ENCODE measurements at regions not wholly inside any gene's neighbourhood (a gene's known extent, or its start where the extent isn't known, plus 50 kb on each side); places are given as distances from the start of the nearest gene placed in this dataset.
"Not testable (repeated sequence)": the region's sequence is repeated elsewhere in the genome, so short reads cannot be mapped to it uniquely, and the experiment has no call there.

DNA sequence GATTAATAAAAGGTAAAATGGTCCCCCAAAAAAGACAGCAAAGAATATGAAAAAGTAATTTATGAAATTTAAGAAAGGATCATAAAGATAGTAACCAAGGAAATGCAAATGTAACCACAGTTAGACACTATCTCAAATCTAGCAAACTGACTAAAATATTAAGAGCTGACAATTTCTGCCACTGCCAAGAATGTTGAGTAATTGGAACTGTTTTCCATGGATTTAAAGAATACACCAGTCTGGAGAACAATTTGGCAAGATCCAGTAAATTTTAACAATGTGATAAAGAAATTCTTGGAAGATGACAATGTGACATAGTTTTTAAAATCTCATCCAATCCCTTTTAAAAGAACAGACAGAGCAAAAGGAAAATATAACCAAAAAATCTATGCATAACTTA, 798.0 kb upstream of the MGAT4C start:
- Mint-ChIP-seq H3K4me3 (no peak overlapping the region), H3K36me3 (no peaks in the 10 kb centered on the region), H3K9me3 (no peaks in the 10 kb centered on the region), H3K27ac (no peak overlapping the region), H3K4me1 (no peaks in the 10 kb centered on the region), H3K27me3 (no peaks in the 10 kb centered on the region)

GRCh38 chr12:87051621-87052020, 795.4 kb upstream of the MGAT4C start:
- Mint-ChIP-seq H3K36me3 (no peaks in the 10 kb centered on the region), H3K4me1 (no peaks in the 10 kb centered on the region)

DNA sequence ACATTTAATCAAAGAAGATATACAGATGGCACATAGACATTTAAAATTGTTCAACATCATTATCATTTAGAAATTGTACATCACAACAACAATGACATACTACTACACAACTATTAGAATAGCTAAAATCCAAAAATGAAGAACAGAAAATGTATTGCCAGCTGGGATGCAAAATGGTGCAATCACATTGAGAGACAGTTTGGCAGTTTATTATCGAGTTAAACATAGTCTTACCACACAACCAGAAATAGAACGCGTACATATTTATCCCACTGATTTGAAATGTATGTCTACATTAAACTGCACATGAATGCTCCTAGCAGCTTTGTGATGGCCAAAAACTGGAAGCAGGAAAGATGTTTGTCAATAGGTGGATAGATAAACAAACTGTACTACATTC, 791.5 kb upstream of the MGAT4C start:
- Mint-ChIP-seq H3K4me1 (no peaks in the 10 kb centered on the region), H3K36me3 (no peaks in the 10 kb centered on the region), H3K27me3 (no peaks in the 10 kb centered on the region), H3K9me3 (peaks cover 5% of the 10 kb centered on the region), H3K4me3 (no peak overlapping the region), H3K27ac (no peak overlapping the region)

More at GRCh38 chr12:87051621-87052020, 795.4 kb upstream of the MGAT4C start:
- Mint-ChIP-seq H3K27me3 (no peaks in the 10 kb centered on the region), H3K9me3 (no peaks in the 10 kb centered on the region), H3K27ac (no peak overlapping the region), H3K4me3 (no peak overlapping the region)

GRCh38 chr12:87039536-87039935, 783.3 kb upstream of the MGAT4C start:
- Mint-ChIP-seq H3K4me1 (no peaks in the 10 kb centered on the region), H3K27ac (no peak overlapping the region), H3K9me3 (peaks cover 10% of the 10 kb centered on the region), H3K36me3 (no peaks in the 10 kb centered on the region), H3K27me3 (no peaks in the 10 kb centered on the region), H3K4me3 (no peak overlapping the region)

GRCh38 chr12:87038098-87038497, 781.9 kb upstream of the MGAT4C start:
- Mint-ChIP-seq H3K27ac (no peak overlapping the region), H3K4me3 (no peak overlapping the region), H3K9me3 (peaks cover 5% of the 10 kb centered on the region), H3K27me3 (no peaks in the 10 kb centered on the region), H3K4me1 (no peaks in the 10 kb centered on the region), H3K36me3 (no peaks in the 10 kb centered on the region)

DNA sequence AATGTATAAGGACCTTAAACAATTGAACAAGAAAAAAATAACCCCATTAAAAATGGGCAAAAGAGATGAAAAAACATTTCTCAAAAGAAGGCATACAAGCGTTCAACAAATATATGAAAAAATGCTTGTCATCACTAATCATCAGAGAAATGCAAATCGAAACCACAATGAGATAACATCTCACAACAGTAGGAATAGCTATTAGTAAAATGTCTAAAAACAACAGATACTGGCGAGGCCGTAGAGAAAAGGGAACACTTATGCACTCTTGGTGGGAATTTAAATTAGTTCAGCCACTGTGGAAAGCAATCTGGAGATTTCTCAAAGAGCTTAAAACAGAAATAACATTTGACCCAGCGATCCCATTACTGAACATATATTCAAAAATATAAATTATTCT, 769.8 kb upstream of the MGAT4C start:
- no peaks in the 10 kb centered on the region for H3K4me1 Mint-ChIP-seq

GRCh38 chr12:87021400-87021799, 765.2 kb upstream of the MGAT4C start:
- no peaks in the 10 kb centered on the region for H3K36me3 Mint-ChIP-seq
- no peaks in the 10 kb centered on the region for H3K4me1 Mint-ChIP-seq
- H3K4me3 Mint-ChIP-seq = no peak overlapping the region
- H3K27me3 Mint-ChIP-seq = no peaks in the 10 kb centered on the region
- peaks cover 8% of the 10 kb centered on the region for H3K9me3 Mint-ChIP-seq
- no peak overlapping the region for H3K27ac Mint-ChIP-seq

More for the DNA sequence above, 769.8 kb upstream of the MGAT4C start:
- H3K4me3 Mint-ChIP-seq = no peak overlapping the region
- H3K27ac Mint-ChIP-seq = no peak overlapping the region
- no peaks in the 10 kb centered on the region for H3K9me3 Mint-ChIP-seq
- H3K27me3 Mint-ChIP-seq = no peaks in the 10 kb centered on the region
- H3K36me3 Mint-ChIP-seq = no peaks in the 10 kb centered on the region

DNA sequence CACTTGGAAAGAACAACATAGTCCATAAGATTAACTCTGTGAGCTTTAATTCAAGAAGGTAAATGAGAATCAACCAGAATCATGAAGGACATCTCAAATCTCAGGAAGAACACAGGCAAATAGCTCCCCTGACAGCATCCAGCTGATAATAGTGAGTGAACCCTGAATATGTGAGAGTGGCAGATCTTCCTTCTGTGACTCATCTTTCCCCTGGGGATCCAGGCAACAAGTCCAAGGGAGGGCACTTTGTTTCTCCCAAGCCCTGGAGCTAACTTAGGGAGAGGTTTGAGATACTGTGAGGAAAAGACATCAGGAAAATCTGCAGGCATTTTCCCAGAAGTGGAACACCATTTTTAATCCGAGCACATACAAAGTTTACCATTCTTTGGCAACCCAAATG, 763.9 kb upstream of the MGAT4C start:
- Mint-ChIP-seq H3K27ac (no peak overlapping the region), H3K27me3 (no peaks in the 10 kb centered on the region), H3K4me3 (no peak overlapping the region), H3K9me3 (peaks cover 11% of the 10 kb centered on the region), H3K4me1 (no peaks in the 10 kb centered on the region), H3K36me3 (no peaks in the 10 kb centered on the region)

- no peaks in the 10 kb centered on the region for H3K36me3 Mint-ChIP-seq
- no peak overlapping the region for H3K27ac Mint-ChIP-seq
- H3K4me1 Mint-ChIP-seq = no peaks in the 10 kb centered on the region
- no peak overlapping the region for H3K4me3 Mint-ChIP-seq
- H3K27me3 Mint-ChIP-seq = no peaks in the 10 kb centered on the region
- peaks cover 16% of the 10 kb centered on the region for H3K9me3 Mint-ChIP-seq
Observed at GRCh38 chr12:87015352-87015751, 759.2 kb upstream of the MGAT4C start.

- no peak overlapping the region for H3K27ac Mint-ChIP-seq
- H3K9me3 Mint-ChIP-seq = peaks cover 16% of the 10 kb centered on the region
- no peaks in the 10 kb centered on the region for H3K27me3 Mint-ChIP-seq
- no peaks in the 10 kb centered on the region for H3K4me1 Mint-ChIP-seq
- H3K36me3 Mint-ChIP-seq = no peaks in the 10 kb centered on the region
- no peak overlapping the region for H3K4me3 Mint-ChIP-seq
Observed at GRCh38 chr12:87008785-87009384, 752.7 kb upstream of the MGAT4C start.

DNA sequence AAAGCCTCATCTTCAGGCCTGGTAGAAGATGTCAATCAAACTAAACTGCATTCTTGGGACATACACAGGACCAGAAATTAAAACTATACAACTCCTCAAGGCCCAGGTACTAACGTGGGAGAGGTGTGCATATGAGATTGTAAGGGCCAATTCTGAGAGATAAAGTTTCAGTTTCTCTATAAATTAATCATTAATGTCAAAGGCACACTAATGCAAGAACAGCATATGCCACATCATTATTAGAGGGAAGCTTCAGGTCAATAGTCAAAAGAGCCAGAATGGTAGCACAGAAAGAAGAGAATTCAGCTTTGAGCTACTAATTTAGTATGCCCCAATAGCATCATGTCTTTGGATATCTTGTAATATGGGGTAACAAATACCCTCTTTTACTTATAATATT, 744.9 kb upstream of the MGAT4C start:
- Mint-ChIP-seq H3K27me3 (no peaks in the 10 kb centered on the region), H3K9me3 (peaks cover 16% of the 10 kb centered on the region), H3K4me3 (no peak overlapping the region), H3K4me1 (no peaks in the 10 kb centered on the region), H3K27ac (no peak overlapping the region), H3K36me3 (no peaks in the 10 kb centered on the region)

DNA sequence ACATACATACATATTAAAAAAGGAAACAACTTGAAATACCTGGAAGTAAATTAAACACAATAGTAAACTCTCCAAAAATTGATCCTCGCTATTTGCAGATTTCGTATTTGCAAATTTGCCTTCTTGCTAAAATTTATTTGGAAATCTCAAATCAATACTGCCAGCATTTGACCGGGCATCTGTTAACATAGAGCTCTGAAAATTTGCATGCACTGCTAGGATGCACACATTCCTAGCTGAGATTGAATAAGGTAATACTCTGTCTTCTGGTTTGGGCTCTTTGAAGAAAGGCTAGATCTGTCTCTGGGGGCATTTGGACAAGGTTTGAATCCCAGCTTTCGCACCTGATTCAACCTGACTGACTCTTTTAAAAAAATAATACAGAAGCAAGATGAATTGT, 729.1 kb upstream of the MGAT4C start:
- Mint-ChIP-seq H3K27ac (no peak overlapping the region), H3K4me3 (no peak overlapping the region), H3K27me3 (no peaks in the 10 kb centered on the region), H3K36me3 (no peaks in the 10 kb centered on the region), H3K4me1 (no peaks in the 10 kb centered on the region), H3K9me3 (peaks cover 8% of the 10 kb centered on the region)

GRCh38 chr12:86970595-86970994, 714.4 kb upstream of the MGAT4C start:
- H3K9me3 Mint-ChIP-seq = not testable (repeated sequence)

GRCh38 chr12:86959766-86960458, 703.7 kb upstream of the MGAT4C start:
- H3K4me3 Mint-ChIP-seq = no peak overlapping the region
- no peaks in the 10 kb centered on the region for H3K27me3 Mint-ChIP-seq
- H3K4me1 Mint-ChIP-seq = no peaks in the 10 kb centered on the region
- H3K27ac Mint-ChIP-seq = no peak overlapping the region
- H3K9me3 Mint-ChIP-seq = peaks cover 10% of the 10 kb centered on the region
- no peaks in the 10 kb centered on the region for H3K36me3 Mint-ChIP-seq

More at GRCh38 chr12:86970595-86970994, 714.4 kb upstream of the MGAT4C start:
- H3K27ac Mint-ChIP-seq, H3K4me1 Mint-ChIP-seq, H3K27me3 Mint-ChIP-seq, H3K4me3 Mint-ChIP-seq, H3K36me3 Mint-ChIP-seq: not testable (repeated sequence)

DNA sequence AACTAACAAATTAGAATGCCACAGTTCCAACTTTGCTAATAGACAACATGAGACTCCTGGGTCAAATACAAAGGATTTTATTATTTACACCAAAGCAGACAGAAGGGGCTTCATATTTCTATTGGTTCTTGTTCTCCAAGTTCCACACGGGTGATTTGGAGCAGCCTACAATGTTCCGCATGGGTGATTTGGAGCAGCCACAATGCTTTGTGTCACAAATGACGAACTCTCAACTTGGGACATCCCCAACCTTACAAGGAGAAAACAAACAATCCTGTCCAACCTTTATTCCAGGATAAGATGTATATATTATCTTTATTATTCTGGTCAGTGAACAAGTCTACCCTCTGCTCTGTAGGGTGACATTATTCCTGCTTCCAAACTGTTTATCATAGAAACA, 694.3 kb upstream of the MGAT4C start:
- no peaks in the 10 kb centered on the region for H3K9me3 Mint-ChIP-seq
- no peaks in the 10 kb centered on the region for H3K27me3 Mint-ChIP-seq

DNA sequence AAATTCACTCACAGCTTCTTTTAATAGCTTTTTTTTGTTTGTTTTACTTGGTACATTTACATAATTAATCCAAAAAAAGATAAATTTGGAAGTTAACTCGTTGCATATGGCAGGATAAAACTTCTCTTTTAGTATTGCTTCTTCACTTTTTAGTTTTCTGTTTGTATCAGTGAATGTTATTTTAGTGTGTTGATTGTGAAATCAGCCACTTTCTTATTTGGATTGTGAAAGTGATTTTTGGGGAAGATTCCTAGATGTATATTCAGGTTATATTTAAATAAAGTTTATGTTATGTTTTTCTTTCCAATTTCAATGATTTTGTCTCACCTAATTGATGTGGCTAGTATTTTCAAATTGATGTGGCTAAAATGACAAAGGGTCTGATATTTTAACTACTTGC, 693.9 kb upstream of the MGAT4C start:
- H3K9me3 Mint-ChIP-seq = no peaks in the 10 kb centered on the region
- H3K36me3 Mint-ChIP-seq = no peaks in the 10 kb centered on the region
- no peaks in the 10 kb centered on the region for H3K4me1 Mint-ChIP-seq
- no peak overlapping the region for H3K27ac Mint-ChIP-seq
- H3K4me3 Mint-ChIP-seq = no peak overlapping the region
- H3K27me3 Mint-ChIP-seq = no peaks in the 10 kb centered on the region

More for the DNA sequence above, 694.3 kb upstream of the MGAT4C start:
- no peaks in the 10 kb centered on the region for H3K4me1 Mint-ChIP-seq
- no peak overlapping the region for H3K4me3 Mint-ChIP-seq
- H3K27ac Mint-ChIP-seq = no peak overlapping the region
- no peaks in the 10 kb centered on the region for H3K36me3 Mint-ChIP-seq

DNA sequence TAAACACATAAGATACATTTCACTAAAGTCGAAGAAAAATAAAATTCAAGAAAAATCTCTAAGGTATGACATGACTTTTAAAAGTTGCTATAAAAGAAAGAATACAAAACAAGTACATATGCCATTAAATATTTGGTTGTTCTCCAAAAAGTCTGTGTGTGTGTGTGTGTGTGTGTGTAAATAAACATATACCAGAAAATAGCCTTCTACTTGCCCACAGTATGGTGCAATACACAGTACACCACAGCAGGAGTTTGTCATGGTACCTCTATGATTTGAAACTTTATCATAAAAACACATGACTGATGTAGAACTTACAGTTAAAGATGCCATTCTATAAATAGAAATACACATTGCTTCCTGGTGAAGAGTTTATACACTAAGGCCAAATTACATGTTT, 692.7 kb upstream of the MGAT4C start:
- Mint-ChIP-seq H3K4me3 (no peak overlapping the region), H3K27me3 (no peaks in the 10 kb centered on the region), H3K4me1 (no peaks in the 10 kb centered on the region), H3K27ac (no peak overlapping the region), H3K36me3 (no peaks in the 10 kb centered on the region), H3K9me3 (no peaks in the 10 kb centered on the region)
